ENCODE measurements at regions not wholly inside any gene's neighbourhood (a gene's known extent, or its start where the extent isn't known, plus 50 kb on each side); places are given as distances from the start of the nearest gene placed in this dataset.

DNA sequence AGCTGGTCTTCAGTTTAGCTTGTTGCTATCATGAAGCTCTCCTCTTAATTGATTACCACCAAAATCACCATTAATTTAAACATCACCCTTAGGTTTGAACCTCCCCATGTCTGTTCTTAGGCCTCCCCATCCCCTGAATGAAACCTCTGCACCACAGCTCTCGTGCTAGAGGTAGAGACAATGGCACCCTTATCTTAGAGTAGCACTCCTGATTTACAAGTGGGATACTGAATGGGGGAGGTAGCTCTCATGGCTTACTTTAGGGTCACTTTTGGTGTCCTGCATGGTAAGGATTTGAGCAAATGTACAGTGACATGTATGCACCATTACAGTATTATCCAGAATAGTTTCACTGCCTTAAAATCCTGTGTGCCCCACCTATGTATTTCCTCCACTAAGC lies 115.6 kb upstream of the ADTRP start:
- H3K27ac Mint-ChIP-seq, result no peak overlapping the region

DNA sequence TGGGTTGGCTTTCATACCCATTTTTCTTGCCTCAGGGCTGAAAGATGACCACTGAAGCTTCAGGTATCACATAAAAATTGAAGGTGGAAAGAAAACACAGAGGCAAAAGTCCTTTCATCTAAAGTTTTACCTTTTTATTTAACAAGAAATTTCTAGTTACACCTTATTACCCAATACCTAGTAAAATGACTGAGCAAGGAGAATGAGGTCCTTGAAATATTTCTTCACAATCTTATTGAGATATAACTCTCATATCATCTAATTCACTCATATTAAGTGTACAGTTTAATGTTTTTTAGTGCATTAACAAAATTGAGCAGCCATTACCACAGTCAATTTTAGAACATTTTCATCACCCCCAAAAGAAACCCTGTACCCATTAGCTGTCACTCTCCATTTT lies 112.9 kb upstream of the ADTRP start:
- TF ChIP-seq, protein P1, sequence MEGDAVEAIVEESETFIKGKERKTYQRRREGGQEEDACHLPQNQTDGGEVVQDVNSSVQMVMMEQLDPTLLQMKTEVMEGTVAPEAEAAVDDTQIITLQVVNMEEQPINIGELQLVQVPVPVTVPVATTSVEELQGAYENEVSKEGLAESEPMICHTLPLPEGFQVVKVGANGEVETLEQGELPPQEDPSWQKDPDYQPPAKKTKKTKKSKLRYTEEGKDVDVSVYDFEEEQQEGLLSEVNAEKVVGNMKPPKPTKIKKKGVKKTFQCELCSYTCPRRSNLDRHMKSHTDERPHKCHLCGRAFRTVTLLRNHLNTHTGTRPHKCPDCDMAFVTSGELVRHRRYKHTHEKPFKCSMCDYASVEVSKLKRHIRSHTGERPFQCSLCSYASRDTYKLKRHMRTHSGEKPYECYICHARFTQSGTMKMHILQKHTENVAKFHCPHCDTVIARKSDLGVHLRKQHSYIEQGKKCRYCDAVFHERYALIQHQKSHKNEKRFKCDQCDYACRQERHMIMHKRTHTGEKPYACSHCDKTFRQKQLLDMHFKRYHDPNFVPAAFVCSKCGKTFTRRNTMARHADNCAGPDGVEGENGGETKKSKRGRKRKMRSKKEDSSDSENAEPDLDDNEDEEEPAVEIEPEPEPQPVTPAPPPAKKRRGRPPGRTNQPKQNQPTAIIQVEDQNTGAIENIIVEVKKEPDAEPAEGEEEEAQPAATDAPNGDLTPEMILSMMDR (IDR thresholded peaks at IDR 0.05; ENCODE audit: unreplicated experiment), result no peak
- DNase-seq (ENCODE audit: low spot score in 2 of 2, unreplicated experiment in 2 of 2), result no peak
- no peaks in the 10 kb centered on the region for H3K4me1 Mint-ChIP-seq
- no peaks in the 10 kb centered on the region for H3K27me3 Mint-ChIP-seq (ENCODE audit: low read depth)
- no peaks in the 10 kb centered on the region for H3K36me3 Mint-ChIP-seq
- H3K27ac Mint-ChIP-seq, result no peak overlapping the region
- no peak overlapping the region for H3K4me3 Mint-ChIP-seq
- H3K9me3 Mint-ChIP-seq, result peaks cover 30% of the 10 kb centered on the region

More for the DNA sequence above, 115.6 kb upstream of the ADTRP start:
- Mint-ChIP-seq H3K27me3 (ENCODE audit: low read depth) (no peaks in the 10 kb centered on the region), H3K36me3 (no peaks in the 10 kb centered on the region), H3K4me3 (no peak overlapping the region), H3K4me1 (no peaks in the 10 kb centered on the region), H3K9me3 (peaks cover 34% of the 10 kb centered on the region)
- no peak for DNase-seq (ENCODE audit: low spot score in 2 of 2, unreplicated experiment in 2 of 2)
- TF ChIP-seq, protein P1 (IDR thresholded peaks at IDR 0.05; ENCODE audit: unreplicated experiment), result no peak

DNA sequence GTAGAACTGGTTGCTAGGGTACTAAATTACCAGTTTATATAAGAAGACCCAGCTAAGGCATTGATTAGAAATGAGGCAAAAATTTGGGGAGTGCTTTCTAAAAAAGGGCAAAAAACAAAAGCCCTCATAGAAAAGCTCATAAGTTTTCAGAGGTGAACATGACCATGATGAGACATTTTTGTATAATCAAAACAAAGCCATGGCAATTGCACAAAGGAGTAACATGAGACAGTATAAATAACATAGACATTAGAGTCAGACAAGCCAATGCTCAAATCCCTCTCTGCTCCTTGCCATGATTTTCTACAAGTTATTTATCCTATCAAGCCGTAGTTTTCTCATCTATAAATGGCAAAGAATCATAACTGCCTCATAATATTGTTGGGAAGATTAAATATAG lies 112.2 kb upstream of the ADTRP start:
- H3K36me3 Mint-ChIP-seq, result no peaks in the 10 kb centered on the region
- DNase-seq (ENCODE audit: low spot score in 2 of 2, unreplicated experiment in 2 of 2), result no peak
- H3K4me1 Mint-ChIP-seq, result no peaks in the 10 kb centered on the region
- TF ChIP-seq, protein P1 (IDR thresholded peaks at IDR 0.05; ENCODE audit: unreplicated experiment), result no peak
- peaks cover 27% of the 10 kb centered on the region for H3K9me3 Mint-ChIP-seq
- no peak overlapping the region for H3K4me3 Mint-ChIP-seq
- no peaks in the 10 kb centered on the region for H3K27me3 Mint-ChIP-seq (ENCODE audit: low read depth)
- H3K27ac Mint-ChIP-seq, result no peak overlapping the region

DNA sequence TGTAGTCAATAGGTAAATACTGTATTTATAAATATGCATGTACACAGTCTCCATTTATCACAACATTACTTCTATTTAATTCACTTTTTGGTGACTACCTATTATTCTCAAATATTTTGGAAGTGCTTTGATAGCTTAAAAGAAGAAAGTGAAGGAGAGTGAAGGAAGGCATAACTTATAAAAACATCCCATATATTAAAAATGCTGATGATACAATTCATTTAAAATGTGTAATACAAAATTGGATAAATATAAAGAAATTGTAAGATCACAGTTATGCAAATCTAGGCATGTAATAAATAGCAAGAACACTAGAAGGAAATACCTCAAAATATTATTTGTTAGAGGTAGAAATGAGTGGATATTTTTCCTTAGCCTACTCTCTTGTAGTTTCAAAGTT lies 111.6 kb upstream of the ADTRP start:
- no peaks in the 10 kb centered on the region for H3K4me1 Mint-ChIP-seq
- H3K4me3 Mint-ChIP-seq, result no peak overlapping the region
- DNase-seq (ENCODE audit: low spot score in 2 of 2, unreplicated experiment in 2 of 2), result no peak
- H3K36me3 Mint-ChIP-seq, result no peaks in the 10 kb centered on the region
- H3K27me3 Mint-ChIP-seq (ENCODE audit: low read depth), result no peaks in the 10 kb centered on the region
- TF ChIP-seq, protein P1 (IDR thresholded peaks at IDR 0.05; ENCODE audit: unreplicated experiment), result no peak
- H3K9me3 Mint-ChIP-seq, result peaks cover 29% of the 10 kb centered on the region
- no peak overlapping the region for H3K27ac Mint-ChIP-seq

DNA sequence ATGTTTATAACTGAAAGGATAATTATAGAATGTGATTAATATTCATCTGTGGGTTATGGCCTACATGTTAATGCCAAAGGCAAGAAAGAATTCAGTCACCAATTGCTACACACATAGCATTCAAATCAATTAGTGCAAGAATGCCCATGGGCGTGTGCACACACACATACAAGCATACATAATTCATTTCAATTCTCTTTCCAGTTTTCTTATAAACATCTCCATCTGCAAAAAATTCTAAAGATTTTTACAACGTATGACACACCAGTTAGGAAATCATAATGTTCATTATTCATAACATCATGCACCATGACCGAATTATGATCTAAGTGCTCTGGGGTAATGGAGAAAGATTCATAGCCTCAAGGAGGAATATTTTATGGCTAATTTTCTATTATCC lies 111.0 kb upstream of the ADTRP start:
- Mint-ChIP-seq H3K9me3 (peaks cover 28% of the 10 kb centered on the region), H3K27me3 (ENCODE audit: low read depth) (no peaks in the 10 kb centered on the region)

More for the DNA sequence above, 111.0 kb upstream of the ADTRP start:
- TF ChIP-seq, protein P1 (IDR thresholded peaks at IDR 0.05; ENCODE audit: unreplicated experiment), result no peak
- no peak overlapping the region for H3K27ac Mint-ChIP-seq
- DNase-seq (ENCODE audit: low spot score in 2 of 2, unreplicated experiment in 2 of 2), result no peak
- H3K4me3 Mint-ChIP-seq, result no peak overlapping the region
- no peaks in the 10 kb centered on the region for H3K36me3 Mint-ChIP-seq
- no peaks in the 10 kb centered on the region for H3K4me1 Mint-ChIP-seq

All from mesothelial cell of epicardium (in vitro differentiated cells).